T-cell (primary cell): ENCODE measurements at regions not wholly inside any gene's neighbourhood (a gene's known extent, or its start where the extent isn't known, plus 50 kb on each side); places are given as distances from the start of the nearest gene placed in this dataset.

Experiments
- ATAC-seq, 4 experiments: fragments of 200-7000 bp in 3 of 4; fragments of 150-1000 bp in 1 of 4; cut with Tn5 transposase; replicated peaks in 1 of 4; 1 replicate in 3 of 4; 2 replicates in 1 of 4; pipeline ENCODE4 v1.10.0; 2021; ENCODE audit warnings: moderate library complexity in 3 of 4, mild to moderate bottlenecking in 2 of 4, moderate number of reproducible peaks in 1 of 4
- CTCF ChIA-PET, 2 donors: fragments of 300-600 bp; sonication (Branson Sonifier 250); formaldehyde crosslinking; loops; one replicate each; lab custom pipeline; 2022; ENCODE audit warnings: antibody characterized with exemption in 2 of 2; lab: Charles Lee
- POLR2A ChIA-PET, 2 donors: fragments of 300-600 bp; sonication (Branson Sonifier 250); formaldehyde crosslinking; loops; one replicate each; lab custom pipeline; 2022; ENCODE audit warnings: antibody characterized with exemption in 2 of 2; lab: Charles Lee
- DNase-seq, 35 experiments: peaks; one replicate each; pipeline versions ENCODE4 v3.0.0 to v3.0.0-alpha.2; 2013 to 2023
- H3K27ac ChIP-seq: one replicate; pipeline ENCODE4 v1.5.1; 2013; ENCODE audit warnings: low read length
- H3K27me3 ChIP-seq, 2 experiments: replicated peaks in 1 of 2; 1 replicate in 1 of 2; 2 replicates in 1 of 2; pipeline versions ENCODE4 v1.6.1 to v1.7.0; 2013; ENCODE audit warnings: low read length in 1 of 2, mixed read lengths in 1 of 2; ENCODE audit not compliant: control insufficient read depth in 2 of 2, insufficient read depth in 2 of 2; ENCODE audit errors: extremely low read depth in 1 of 2
- H3K36me3 ChIP-seq, 2 donors: 1 replicate in 1 of 2; 2 replicates in 1 of 2; pipeline versions ENCODE4 v1.6.1 to v1.7.0; 2013; ENCODE audit warnings: low read length in 1 of 2; ENCODE audit not compliant: control insufficient read depth in 2 of 2, insufficient read depth in 1 of 2; ENCODE audit errors: extremely low read depth in 1 of 2
- H3K4me1 ChIP-seq, 2 experiments: 1 replicate in 1 of 2; 2 replicates in 1 of 2; pipeline versions ENCODE4 v1.6.1 to v1.7.0; 2013; ENCODE audit warnings: low read length in 2 of 2, mixed read lengths in 1 of 2; ENCODE audit not compliant: insufficient read depth in 2 of 2, control insufficient read depth in 1 of 2; ENCODE audit errors: extremely low read depth in 1 of 2
- H3K4me3 ChIP-seq, 2 donors: 1 replicate in 1 of 2; 2 replicates in 1 of 2; pipeline versions ENCODE4 v1.5.1 to v1.7.0; 2013; ENCODE audit warnings: mild to moderate bottlenecking in 2 of 2, low read length in 1 of 2, moderate library complexity in 1 of 2; ENCODE audit not compliant: control insufficient read depth in 1 of 2; ENCODE audit errors: extremely low read depth in 1 of 2
- H3K9me3 ChIP-seq: 2 replicates; pipeline ENCODE4 v1.7.0; 2013
- H3K27ac Mint-ChIP-seq, 2 donors: one replicate each; pipeline ENCODE4 v1.8.0; 2020 to 2021; ENCODE audit warnings: mild to moderate bottlenecking in 2 of 2, mixed read lengths in 2 of 2
- H3K27me3 Mint-ChIP-seq, 2 donors: one replicate each; pipeline ENCODE4 v1.8.0; 2021 to 2022; ENCODE audit warnings: mixed read lengths in 2 of 2
- H3K36me3 Mint-ChIP-seq: one replicate; pipeline ENCODE4 v1.8.0; 2021; ENCODE audit warnings: mixed read lengths
- H3K4me1 Mint-ChIP-seq, 3 donors: one replicate each; pipeline ENCODE4 v1.8.0; 2020 to 2022; ENCODE audit warnings: mixed read lengths in 3 of 3, mild to moderate bottlenecking in 1 of 3
- H3K4me3 Mint-ChIP-seq, 3 donors: one replicate each; pipeline ENCODE4 v1.8.0; 2020 to 2022; ENCODE audit warnings: mild to moderate bottlenecking in 3 of 3, mixed read lengths in 3 of 3, moderate library complexity in 3 of 3
- H3K9me3 Mint-ChIP-seq, 3 donors: one replicate each; pipeline ENCODE4 v1.8.0; 2020 to 2022; ENCODE audit warnings: mixed read lengths in 3 of 3
- WGBS: methylation state at CpG from one replicate; pipeline ENCODE4 v1.1.5; 2013; ENCODE audit warnings: missing lambda C conversion rate; ENCODE audit not compliant: insufficient coverage; 5-methylcytosine and 5-hydroxymethylcytosine counted together

DNA sequence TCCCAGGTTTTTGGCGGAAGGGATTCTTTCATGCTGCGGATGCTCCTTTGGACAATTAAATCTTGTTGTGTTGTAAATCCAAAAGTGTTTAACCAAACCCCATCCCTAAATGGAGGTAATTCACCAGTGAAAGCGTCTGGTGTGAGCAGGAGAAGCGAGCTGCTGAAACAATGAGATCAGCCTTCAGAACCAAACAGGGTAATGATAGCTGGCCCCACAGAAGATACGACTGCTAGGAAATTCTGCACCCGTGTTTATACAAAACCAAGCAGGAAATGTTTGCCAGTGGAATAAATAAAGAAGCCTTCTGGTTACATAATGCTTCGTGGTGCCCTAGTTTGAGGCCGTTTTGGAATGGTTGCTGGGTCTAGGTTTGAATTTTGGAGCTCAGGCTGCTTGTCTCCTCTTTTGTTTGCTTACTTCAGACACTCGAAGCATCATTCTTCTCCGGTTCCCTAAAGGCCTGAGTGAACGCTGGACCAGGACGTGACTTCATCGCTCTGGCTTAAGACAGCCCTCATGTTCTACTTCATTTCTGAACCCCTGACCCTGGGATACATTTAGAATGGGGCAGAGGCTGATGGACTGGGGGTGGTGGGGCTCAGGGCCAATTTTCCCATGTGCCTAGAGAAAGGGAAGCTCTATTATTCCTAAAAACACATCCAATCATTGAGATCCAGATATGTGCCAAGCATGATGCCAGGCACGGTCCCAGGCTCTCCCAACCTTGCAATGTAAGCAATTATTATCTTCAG lies 61.6 kb upstream of the JAG1 start:
- H3K4me1 Mint-ChIP-seq = no peaks in the 10 kb centered on the region
- no peak overlapping the region for H3K4me3 Mint-ChIP-seq
- H3K27ac ChIP-seq = no peak overlapping the region
- H3K4me3 ChIP-seq = no peak overlapping the region
- H3K4me1 ChIP-seq = no peaks in the 10 kb centered on the region
- no peaks in the 10 kb centered on the region for H3K36me3 ChIP-seq
- ChIA-PET CTCF (no interaction called here), POLR2A (no interaction called here)
- DNase-seq (no peak), ATAC-seq (no peak)
- H3K27ac Mint-ChIP-seq = no peak overlapping the region
- H3K36me3 Mint-ChIP-seq = no peaks in the 10 kb centered on the region
- WGBS = 42% methylated on average over 6 of the region's 14 CpGs
- H3K9me3 ChIP-seq = no peaks in the 10 kb centered on the region
- no peaks in the 10 kb centered on the region for H3K9me3 Mint-ChIP-seq
- peaks cover 7 to 10% of the 10 kb centered on the region in 2 donors for H3K27me3 Mint-ChIP-seq
- no peaks in the 10 kb centered on the region for H3K27me3 ChIP-seq

GRCh38 chr20:10739134-10739533 lies 65.3 kb upstream of the JAG1 start:
- DNase-seq = no peak
- no peaks in the 10 kb centered on the region for H3K4me1 Mint-ChIP-seq
- H3K27ac Mint-ChIP-seq = no peak overlapping the region
- Histone ChIP-seq H3K27me3 (no peaks in the 10 kb centered on the region), H3K36me3 (no peaks in the 10 kb centered on the region), H3K9me3 (no peaks in the 10 kb centered on the region), H3K4me3 (no peak overlapping the region), H3K4me1 (no peaks in the 10 kb centered on the region), H3K27ac (no peak overlapping the region)
- no peak overlapping the region for H3K4me3 Mint-ChIP-seq
- no peak for ATAC-seq
- H3K9me3 Mint-ChIP-seq = no peaks in the 10 kb centered on the region
- H3K27me3 Mint-ChIP-seq = peaks cover 7 to 14% of the 10 kb centered on the region in 2 donors
- ChIA-PET CTCF (no interaction called here), POLR2A (no interaction called here)
- H3K36me3 Mint-ChIP-seq = no peaks in the 10 kb centered on the region
- no CpG with 5 or more reads among the region's 1 CpG for WGBS

DNA sequence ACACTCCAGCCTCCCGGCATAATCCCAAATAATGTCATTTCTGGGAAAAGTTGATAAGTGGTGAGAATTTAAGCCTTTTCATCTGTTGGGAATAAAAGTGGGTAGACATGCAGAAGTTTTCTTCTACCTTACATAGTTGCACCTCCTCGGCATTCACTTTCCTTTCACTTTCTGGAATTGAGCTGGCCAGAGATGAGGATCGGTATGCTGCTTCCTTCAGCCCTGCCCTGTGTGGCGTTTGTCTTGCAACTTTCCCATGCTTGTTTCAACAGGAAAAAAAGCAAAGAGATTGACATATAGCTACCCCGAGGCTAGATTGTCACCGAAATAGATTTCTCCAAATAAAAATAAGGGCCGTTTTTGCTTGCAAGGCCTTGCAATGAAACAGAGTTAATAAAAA lies 65.8 kb upstream of the JAG1 start:
- peaks cover 6 to 14% of the 10 kb centered on the region in 2 donors for H3K27me3 Mint-ChIP-seq
- DNase-seq (no peak), ATAC-seq (no peak)
- H3K36me3 Mint-ChIP-seq = no peaks in the 10 kb centered on the region
- no peaks in the 10 kb centered on the region for H3K27me3 ChIP-seq
- ChIA-PET CTCF (no interaction called here), POLR2A (no interaction called here)
- no peaks in the 10 kb centered on the region for H3K9me3 Mint-ChIP-seq
- no peaks in the 10 kb centered on the region for H3K4me1 Mint-ChIP-seq
- no CpG with 5 or more reads among the region's 7 CpGs for WGBS
- H3K27ac Mint-ChIP-seq = no peak overlapping the region
- no peaks in the 10 kb centered on the region for H3K36me3 ChIP-seq
- H3K4me3 Mint-ChIP-seq = no peak overlapping the region
- no peaks in the 10 kb centered on the region for H3K9me3 ChIP-seq
- H3K4me1 ChIP-seq = no peaks in the 10 kb centered on the region
- no peak overlapping the region for H3K4me3 ChIP-seq
- no peak overlapping the region for H3K27ac ChIP-seq

- H3K36me3 Mint-ChIP-seq = no peaks in the 10 kb centered on the region
- ChIA-PET CTCF (no interaction called here), POLR2A (no interaction called here)
- no peaks in the 10 kb centered on the region for H3K4me1 ChIP-seq
- no CpG with 5 or more reads among the region's 5 CpGs for WGBS
- peaks cover 6 to 14% of the 10 kb centered on the region in 2 donors for H3K27me3 Mint-ChIP-seq
- ATAC-seq (no peak), DNase-seq (no peak)
- no peak overlapping the region for H3K27ac Mint-ChIP-seq
- H3K9me3 Mint-ChIP-seq = no peaks in the 10 kb centered on the region
- no peak overlapping the region for H3K27ac ChIP-seq
- no peaks in the 10 kb centered on the region for H3K9me3 ChIP-seq
- no peak overlapping the region for H3K4me3 ChIP-seq
- H3K4me3 Mint-ChIP-seq = no peak overlapping the region
- no peaks in the 10 kb centered on the region for H3K4me1 Mint-ChIP-seq
- H3K27me3 ChIP-seq = no peaks in the 10 kb centered on the region
- H3K36me3 ChIP-seq = no peaks in the 10 kb centered on the region
Observed at GRCh38 chr20:10741060-10741459, 67.3 kb upstream of the JAG1 start.

- ATAC-seq (no peak), DNase-seq (no peak)
- H3K27me3 Mint-ChIP-seq = peaks cover 1 to 9% of the 10 kb centered on the region in 2 donors
- H3K27ac ChIP-seq = no peak overlapping the region
- no peaks in the 10 kb centered on the region for H3K36me3 Mint-ChIP-seq
- H3K4me1 ChIP-seq = no peaks in the 10 kb centered on the region
- no peaks in the 10 kb centered on the region for H3K27me3 ChIP-seq
- no peaks in the 10 kb centered on the region for H3K4me1 Mint-ChIP-seq
- H3K9me3 Mint-ChIP-seq = peaks cover 0 to 4% (median 0%) of the 10 kb centered on the region in 3 donors
- ChIA-PET CTCF (no interaction called here), POLR2A (no interaction called here)
- WGBS = no CpG with 5 or more reads among the region's 5 CpGs
- no peaks in the 10 kb centered on the region for H3K9me3 ChIP-seq
- H3K4me3 Mint-ChIP-seq = no peak overlapping the region
- H3K4me3 ChIP-seq = no peak overlapping the region
- no peak overlapping the region for H3K27ac Mint-ChIP-seq
- no peaks in the 10 kb centered on the region for H3K36me3 ChIP-seq
Observed at GRCh38 chr20:10745790-10746189, 72.0 kb upstream of the JAG1 start.

- H3K27ac ChIP-seq = no peak overlapping the region
- WGBS = 80% methylated on average over 4 of the region's 6 CpGs
- DNase-seq (no peak), ATAC-seq (no peak)
- Mint-ChIP-seq H3K36me3 (no peaks in the 10 kb centered on the region), H3K27ac (no peak overlapping the region), H3K27me3 (peaks cover 1 to 9% of the 10 kb centered on the region in 2 donors), H3K9me3 (peaks cover 0 to 4% (median 0%) of the 10 kb centered on the region in 3 donors), H3K4me3 (no peak overlapping the region), H3K4me1 (no peaks in the 10 kb centered on the region)
- no peaks in the 10 kb centered on the region for H3K27me3 ChIP-seq
- ChIA-PET CTCF (no interaction called here), POLR2A (no interaction called here)
- no peak overlapping the region for H3K4me3 ChIP-seq
- H3K4me1 ChIP-seq = no peaks in the 10 kb centered on the region
- H3K9me3 ChIP-seq = no peaks in the 10 kb centered on the region
- H3K36me3 ChIP-seq = no peaks in the 10 kb centered on the region
Observed at GRCh38 chr20:10747019-10747418, 73.2 kb upstream of the JAG1 start.

GRCh38 chr20:10749084-10749483 lies 75.3 kb upstream of the JAG1 start:
- DNase-seq (no peak), ATAC-seq (no peak)
- no peaks in the 10 kb centered on the region for H3K4me1 Mint-ChIP-seq
- Histone ChIP-seq H3K36me3 (no peaks in the 10 kb centered on the region), H3K27ac (no peak overlapping the region), H3K4me1 (no peaks in the 10 kb centered on the region), H3K9me3 (no peaks in the 10 kb centered on the region), H3K4me3 (no peak overlapping the region), H3K27me3 (no peaks in the 10 kb centered on the region)
- no peak overlapping the region for H3K27ac Mint-ChIP-seq
- H3K9me3 Mint-ChIP-seq = peaks cover 0 to 4% (median 0%) of the 10 kb centered on the region in 3 donors
- H3K36me3 Mint-ChIP-seq = no peaks in the 10 kb centered on the region
- POLR2A ChIA-PET = no interaction called here
- CTCF ChIA-PET = no interaction called here
- no peak overlapping the region for H3K4me3 Mint-ChIP-seq
- peaks cover 0 to 5% of the 10 kb centered on the region in 2 donors for H3K27me3 Mint-ChIP-seq
